ENCODE measurements at regions not wholly inside any gene's neighbourhood (a gene's known extent, or its start where the extent isn't known, plus 50 kb on each side); places are given as distances from the start of the nearest gene placed in this dataset.

DNA sequence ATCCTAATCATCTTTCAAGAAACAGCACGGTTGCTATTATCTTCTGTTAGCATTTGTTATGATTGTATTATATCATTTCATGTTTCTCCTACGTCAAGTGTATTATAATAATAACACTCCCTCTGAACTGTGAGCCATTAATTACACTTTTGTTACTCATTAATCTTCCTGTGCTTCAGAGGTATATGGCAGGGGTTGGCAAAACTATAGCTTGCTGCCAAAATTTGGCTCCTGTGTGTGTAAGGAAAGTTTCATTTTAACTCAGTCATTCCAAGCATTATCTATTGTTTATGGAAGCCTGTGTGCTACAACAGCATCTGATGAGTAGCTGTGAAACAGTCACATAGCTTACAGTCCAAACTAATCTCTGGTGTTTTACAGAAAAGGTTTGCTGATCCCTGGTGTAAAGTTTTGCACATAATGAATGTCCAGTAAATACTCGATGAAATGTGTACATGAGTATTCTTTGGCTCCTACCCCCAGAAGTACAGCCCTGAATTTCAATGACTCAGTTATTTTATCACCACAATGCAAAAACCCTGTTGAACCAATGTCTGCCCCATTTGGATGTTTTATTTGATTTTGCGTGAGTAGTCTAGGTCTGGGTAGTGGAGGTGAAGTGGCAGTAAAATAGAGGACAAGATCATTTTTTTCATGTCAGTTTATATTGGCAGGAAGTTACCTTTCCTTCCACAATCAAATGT, 648.2 kb downstream of the MAT2B start:
- no peaks in the 10 kb centered on the region for H3K36me3 ChIP-seq (ENCODE audit: insufficient read depth, low read length)
- H3K9me2 ChIP-seq (ENCODE audit: insufficient read depth, low read length), result no peaks in the 10 kb centered on the region
- no TSS peak for BruUV-seq (replicated peaks)
- DNase-seq (ENCODE audit: low spot score), result no peak
- H3K27ac ChIP-seq (ENCODE audit: low read depth, low read length, poor library complexity, severe bottlenecking), result no peak overlapping the region
- H3K4me3 ChIP-seq (ENCODE audit: low read depth, low read length, poor library complexity, severe bottlenecking), result no peak overlapping the region
- no peaks in the 10 kb centered on the region for H4K20me1 ChIP-seq (ENCODE audit: insufficient read depth, low read length)
- H3K4me2 ChIP-seq (ENCODE audit: low read length), result no peak overlapping the region
- intact Hi-C loops (cut with micrococcal nuclease; ENCODE audit: unreplicated experiment), result no loop called here
- no peak for TF ChIP-seq EZH2phosphoT487 (IDR thresholded peaks at IDR 0.05; ENCODE audit: borderline replicate concordance, low read depth, low read length)
- TF ChIP-seq, protein P1, sequence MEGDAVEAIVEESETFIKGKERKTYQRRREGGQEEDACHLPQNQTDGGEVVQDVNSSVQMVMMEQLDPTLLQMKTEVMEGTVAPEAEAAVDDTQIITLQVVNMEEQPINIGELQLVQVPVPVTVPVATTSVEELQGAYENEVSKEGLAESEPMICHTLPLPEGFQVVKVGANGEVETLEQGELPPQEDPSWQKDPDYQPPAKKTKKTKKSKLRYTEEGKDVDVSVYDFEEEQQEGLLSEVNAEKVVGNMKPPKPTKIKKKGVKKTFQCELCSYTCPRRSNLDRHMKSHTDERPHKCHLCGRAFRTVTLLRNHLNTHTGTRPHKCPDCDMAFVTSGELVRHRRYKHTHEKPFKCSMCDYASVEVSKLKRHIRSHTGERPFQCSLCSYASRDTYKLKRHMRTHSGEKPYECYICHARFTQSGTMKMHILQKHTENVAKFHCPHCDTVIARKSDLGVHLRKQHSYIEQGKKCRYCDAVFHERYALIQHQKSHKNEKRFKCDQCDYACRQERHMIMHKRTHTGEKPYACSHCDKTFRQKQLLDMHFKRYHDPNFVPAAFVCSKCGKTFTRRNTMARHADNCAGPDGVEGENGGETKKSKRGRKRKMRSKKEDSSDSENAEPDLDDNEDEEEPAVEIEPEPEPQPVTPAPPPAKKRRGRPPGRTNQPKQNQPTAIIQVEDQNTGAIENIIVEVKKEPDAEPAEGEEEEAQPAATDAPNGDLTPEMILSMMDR (conservative IDR thresholded peaks at IDR 0.05; ENCODE audit: low read length), result no peak
- no peaks in the 10 kb centered on the region for H3K9me3 ChIP-seq (ENCODE audit: low read length)
- H2AFZ ChIP-seq (ENCODE audit: low read length), result no peak overlapping the region
- no peaks in the 10 kb centered on the region for H3K4me1 ChIP-seq (ENCODE audit: insufficient read depth, low read length, poor library complexity, severe bottlenecking)
- POLR2A ChIA-PET, result no interaction called here
- CTCF ChIA-PET (ENCODE audit: unreplicated experiment), result no interaction called here
- H3K79me2 ChIP-seq (ENCODE audit: insufficient read depth, low read depth, low read length), result no peaks in the 10 kb centered on the region

DNA sequence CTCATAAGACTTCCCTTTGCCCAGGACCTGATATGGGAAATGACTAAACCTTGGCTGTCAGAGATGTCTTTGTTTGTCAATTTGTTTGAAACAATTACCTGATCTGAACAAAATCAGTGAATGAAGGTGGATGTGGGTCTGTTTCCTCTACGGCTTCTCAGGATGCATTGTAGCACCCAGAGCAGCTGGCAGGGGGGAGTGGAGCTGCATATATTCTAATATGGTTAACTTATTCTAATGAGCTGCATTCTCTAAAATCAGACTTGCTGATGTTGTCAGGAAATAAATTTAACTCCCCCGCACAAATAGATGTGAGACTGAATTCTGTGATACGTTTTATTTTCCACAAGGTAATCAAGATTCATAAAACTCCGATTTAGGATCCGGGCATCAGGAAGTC, 665.4 kb downstream of the MAT2B start:
- no peaks in the 10 kb centered on the region for H3K9me3 ChIP-seq (ENCODE audit: low read length)
- intact Hi-C loops (cut with micrococcal nuclease; ENCODE audit: unreplicated experiment), result no loop called here
- no peak overlapping the region for H3K4me3 ChIP-seq (ENCODE audit: low read depth, low read length, poor library complexity, severe bottlenecking)
- no peak overlapping the region for H2AFZ ChIP-seq (ENCODE audit: low read length)
- ChIA-PET POLR2A (no interaction called here), CTCF (ENCODE audit: unreplicated experiment) (no interaction called here)
- H3K4me1 ChIP-seq (ENCODE audit: insufficient read depth, low read length, poor library complexity, severe bottlenecking), result no peaks in the 10 kb centered on the region
- BruUV-seq (replicated peaks), result no TSS peak
- no peak overlapping the region for H3K27ac ChIP-seq (ENCODE audit: low read depth, low read length, poor library complexity, severe bottlenecking)
- no peak overlapping the region for H3K4me2 ChIP-seq (ENCODE audit: low read length)
- no peaks in the 10 kb centered on the region for H3K36me3 ChIP-seq (ENCODE audit: insufficient read depth, low read length)
- H4K20me1 ChIP-seq (ENCODE audit: insufficient read depth, low read length), result no peaks in the 10 kb centered on the region
- H3K9me2 ChIP-seq (ENCODE audit: insufficient read depth, low read length), result no peaks in the 10 kb centered on the region
- TF ChIP-seq, protein P1 (conservative IDR thresholded peaks at IDR 0.05; ENCODE audit: low read length), result no peak
- TF ChIP-seq EZH2phosphoT487 (IDR thresholded peaks at IDR 0.05; ENCODE audit: borderline replicate concordance, low read depth, low read length), result no peak
- no peak for DNase-seq (ENCODE audit: low spot score)
- H3K79me2 ChIP-seq (ENCODE audit: insufficient read depth, low read depth, low read length), result no peaks in the 10 kb centered on the region

DNA sequence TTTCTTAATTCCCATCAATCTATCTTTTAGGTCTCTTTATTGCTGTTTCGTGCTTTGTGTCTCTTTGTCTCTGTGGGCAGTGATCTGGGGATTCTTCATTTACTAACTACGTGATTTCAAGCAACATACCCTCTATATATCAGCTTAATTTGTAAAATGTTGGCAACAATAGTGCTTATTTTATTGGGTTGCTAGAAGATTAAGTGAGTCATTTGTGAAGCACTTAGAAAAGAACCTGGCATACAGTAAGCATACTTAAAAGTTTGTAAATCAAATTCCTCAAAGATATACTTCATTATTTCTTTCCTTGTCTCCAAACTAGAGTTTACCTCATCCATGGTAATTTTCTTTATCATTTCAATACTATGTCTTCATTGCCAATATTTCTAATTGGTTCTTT, 669.7 kb downstream of the MAT2B start:
- ChIA-PET CTCF (ENCODE audit: unreplicated experiment) (no interaction called here), POLR2A (interaction anchor here (0.9 kb wide), 2 partner anchors 14 to 808 kb away, joined by 3 to 4 read pairs; no protein-coding TSS in a partner anchor)
- H3K9me2 ChIP-seq (ENCODE audit: insufficient read depth, low read length), result no peaks in the 10 kb centered on the region

More for the DNA sequence above, 669.7 kb downstream of the MAT2B start:
- no peak for TF ChIP-seq EZH2phosphoT487 (IDR thresholded peaks at IDR 0.05; ENCODE audit: borderline replicate concordance, low read depth, low read length)
- TF ChIP-seq, protein P1 (conservative IDR thresholded peaks at IDR 0.05; ENCODE audit: low read length), result no peak
- BruUV-seq (replicated peaks), result no TSS peak
- no peak for DNase-seq (ENCODE audit: low spot score)
- Histone ChIP-seq H3K36me3 (ENCODE audit: insufficient read depth, low read length) (no peaks in the 10 kb centered on the region), H3K79me2 (ENCODE audit: insufficient read depth, low read depth, low read length) (no peaks in the 10 kb centered on the region), H3K4me2 (ENCODE audit: low read length) (no peak overlapping the region), H3K4me3 (ENCODE audit: low read depth, low read length, poor library complexity, severe bottlenecking) (no peak overlapping the region), H3K9me3 (ENCODE audit: low read length) (no peaks in the 10 kb centered on the region), H3K27ac (ENCODE audit: low read depth, low read length, poor library complexity, severe bottlenecking) (no peak overlapping the region), H2AFZ (ENCODE audit: low read length) (no peak overlapping the region), H3K4me1 (ENCODE audit: insufficient read depth, low read length, poor library complexity, severe bottlenecking) (no peaks in the 10 kb centered on the region), H4K20me1 (ENCODE audit: insufficient read depth, low read length) (no peaks in the 10 kb centered on the region)
- intact Hi-C loops (cut with micrococcal nuclease; ENCODE audit: unreplicated experiment), result no loop called here
